Breast epithelium (tissue), 3 donors: ENCODE measurements at regions not wholly inside any gene's neighbourhood (a gene's known extent, or its start where the extent isn't known, plus 50 kb on each side); places are given as distances from the start of the nearest gene placed in this dataset.

Experiments
- POLR2AphosphoS5 ChIP-seq, 3 donors: sonication (generic); formaldehyde crosslinking; IDR thresholded peaks; one replicate each; pipeline ENCODE4 v1.6.1; 2017; ENCODE audit warnings: antibody characterized with exemption in 3 of 3
- TF ChIP-seq, protein P1 (sequence below), 3 donors: fragments of 450-650 bp; IDR thresholded peaks; one replicate each; pipeline ENCODE4 v1.5.1; 2016 to 2017; ENCODE audit warnings: antibody characterized with exemption in 3 of 3, mild to moderate bottlenecking in 3 of 3, moderate library complexity in 3 of 3

DNA sequence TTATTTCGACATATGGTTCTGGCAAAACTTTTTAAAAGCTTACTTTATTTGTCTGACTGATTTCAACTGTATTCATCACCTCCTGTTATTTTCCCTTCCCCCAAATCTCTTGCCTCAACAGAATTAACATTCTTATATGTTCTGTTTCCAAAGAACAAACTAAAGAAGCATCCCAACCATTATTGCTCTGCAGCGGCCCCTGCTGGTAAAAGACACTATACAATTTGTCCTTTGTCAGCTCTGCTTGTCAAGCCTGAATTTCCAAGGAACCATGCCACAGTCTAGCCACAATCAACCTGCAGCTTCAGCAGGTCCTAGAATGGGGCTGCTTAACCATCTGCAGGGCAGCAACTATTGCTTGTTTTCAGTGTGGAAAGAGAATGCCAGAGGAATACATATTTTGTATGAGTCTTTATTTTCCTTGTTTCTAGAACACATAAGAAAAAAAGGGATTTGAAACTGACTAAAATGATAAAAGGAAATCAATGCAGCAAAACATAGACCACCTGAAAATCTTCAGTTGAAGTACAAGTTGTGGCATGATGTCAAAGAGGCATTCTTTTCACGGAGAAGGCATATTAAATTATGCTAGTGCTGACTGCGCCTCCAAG is 845.3 kb downstream of the DIAPH3 start:
- TF ChIP-seq, protein P1, sequence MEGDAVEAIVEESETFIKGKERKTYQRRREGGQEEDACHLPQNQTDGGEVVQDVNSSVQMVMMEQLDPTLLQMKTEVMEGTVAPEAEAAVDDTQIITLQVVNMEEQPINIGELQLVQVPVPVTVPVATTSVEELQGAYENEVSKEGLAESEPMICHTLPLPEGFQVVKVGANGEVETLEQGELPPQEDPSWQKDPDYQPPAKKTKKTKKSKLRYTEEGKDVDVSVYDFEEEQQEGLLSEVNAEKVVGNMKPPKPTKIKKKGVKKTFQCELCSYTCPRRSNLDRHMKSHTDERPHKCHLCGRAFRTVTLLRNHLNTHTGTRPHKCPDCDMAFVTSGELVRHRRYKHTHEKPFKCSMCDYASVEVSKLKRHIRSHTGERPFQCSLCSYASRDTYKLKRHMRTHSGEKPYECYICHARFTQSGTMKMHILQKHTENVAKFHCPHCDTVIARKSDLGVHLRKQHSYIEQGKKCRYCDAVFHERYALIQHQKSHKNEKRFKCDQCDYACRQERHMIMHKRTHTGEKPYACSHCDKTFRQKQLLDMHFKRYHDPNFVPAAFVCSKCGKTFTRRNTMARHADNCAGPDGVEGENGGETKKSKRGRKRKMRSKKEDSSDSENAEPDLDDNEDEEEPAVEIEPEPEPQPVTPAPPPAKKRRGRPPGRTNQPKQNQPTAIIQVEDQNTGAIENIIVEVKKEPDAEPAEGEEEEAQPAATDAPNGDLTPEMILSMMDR (IDR thresholded peaks at IDR 0.05), result peak; percentile 10 to 36 (median 22)
- TF ChIP-seq POLR2AphosphoS5 (IDR thresholded peaks at IDR 0.05), result no peak
